ENCODE measurements at regions not wholly inside any gene's neighbourhood (a gene's known extent, or its start where the extent isn't known, plus 50 kb on each side); places are given as distances from the start of the nearest gene placed in this dataset.

DNA sequence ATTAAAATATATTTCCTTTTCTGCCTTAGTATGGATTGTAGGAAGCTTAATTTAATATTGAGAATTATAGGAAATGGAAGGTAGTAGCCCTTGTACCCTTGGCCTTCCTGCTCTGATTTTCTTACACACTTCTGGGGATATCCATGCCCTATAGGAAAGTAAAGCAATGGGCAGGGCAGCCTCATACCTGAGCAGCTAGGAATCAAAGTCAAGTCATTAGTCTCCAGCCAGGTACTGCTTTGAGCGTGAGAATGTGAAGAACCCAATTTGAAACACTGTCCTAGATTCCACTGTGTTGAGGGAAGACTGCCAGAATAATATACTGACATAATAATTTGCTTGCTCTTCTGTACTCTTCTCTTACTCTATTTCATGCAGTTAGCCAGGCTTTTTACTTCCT is 51.0 kb upstream of the L3MBTL3 start:
- DNase-seq (ENCODE audit: low spot score), result no peak

DNA sequence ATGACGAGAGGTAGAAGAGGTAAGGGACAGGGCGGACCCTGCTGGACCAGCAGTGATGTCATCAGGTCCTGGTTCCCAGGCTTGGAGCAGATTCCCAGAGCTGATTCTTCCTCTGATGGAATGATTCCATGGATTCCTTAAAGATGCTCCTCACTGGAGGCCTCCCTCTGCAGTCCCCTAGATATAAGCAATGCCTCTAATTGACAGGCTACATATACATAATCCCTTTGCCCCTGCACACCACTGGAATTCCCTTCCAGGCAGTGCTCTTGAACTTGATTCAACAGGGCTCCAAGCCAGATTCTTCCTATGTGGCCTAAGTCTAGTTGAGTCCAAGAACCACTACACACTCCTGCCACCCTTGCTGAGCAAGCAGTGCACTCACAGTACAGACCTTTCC is 52.3 kb upstream of the L3MBTL3 start:
- DNase-seq (ENCODE audit: low spot score), result no peak

DNA sequence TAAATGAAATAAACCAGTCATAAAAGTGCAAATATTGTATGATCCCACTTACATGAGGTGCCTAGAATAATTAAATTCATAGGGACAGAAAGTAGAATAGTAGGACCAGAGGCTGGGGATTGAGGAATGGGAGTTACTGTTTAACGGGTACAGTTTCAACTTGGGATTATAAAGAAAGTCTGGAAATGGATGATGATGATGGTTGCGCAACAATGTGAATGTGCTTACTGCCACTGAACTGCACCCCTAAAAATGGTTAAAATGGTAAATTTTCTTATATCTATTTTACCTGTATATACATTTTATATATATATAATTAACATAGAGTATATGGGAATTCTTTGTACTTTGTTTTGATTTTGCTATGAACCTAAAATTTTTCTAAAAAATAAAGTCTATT is 53.3 kb upstream of the L3MBTL3 start:
- DNase-seq (ENCODE audit: low spot score), result no peak

DNA sequence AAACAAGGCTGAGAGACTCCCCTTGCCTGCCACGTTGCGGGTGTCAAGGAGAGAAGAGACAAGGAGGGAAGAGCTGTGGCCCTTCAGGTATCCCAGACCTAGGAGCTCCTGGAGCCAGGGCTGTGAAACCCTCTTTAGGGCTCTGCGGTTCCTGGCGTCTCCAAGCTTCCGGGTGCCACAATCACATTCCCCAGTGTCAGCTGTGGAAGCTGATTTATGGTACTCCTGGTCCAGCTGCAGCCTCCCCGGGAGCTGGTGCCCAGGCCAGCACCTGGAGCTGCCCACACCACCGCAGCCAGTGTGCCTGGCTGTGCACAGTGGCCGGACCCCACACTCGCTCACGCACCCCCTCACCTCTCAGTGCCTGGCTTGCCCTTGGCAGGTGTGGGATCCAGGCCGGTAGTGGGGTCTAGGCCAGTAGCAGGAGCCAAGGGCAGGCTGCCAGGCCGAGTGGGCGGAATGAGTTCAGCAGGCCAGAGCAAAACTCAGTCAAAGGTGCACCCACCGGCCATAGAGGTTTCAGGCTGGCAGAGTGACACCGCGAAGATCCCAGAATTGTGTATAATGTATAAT is 58.9 kb upstream of the L3MBTL3 start:
- DNase-seq (ENCODE audit: low spot score), result no peak

DNA sequence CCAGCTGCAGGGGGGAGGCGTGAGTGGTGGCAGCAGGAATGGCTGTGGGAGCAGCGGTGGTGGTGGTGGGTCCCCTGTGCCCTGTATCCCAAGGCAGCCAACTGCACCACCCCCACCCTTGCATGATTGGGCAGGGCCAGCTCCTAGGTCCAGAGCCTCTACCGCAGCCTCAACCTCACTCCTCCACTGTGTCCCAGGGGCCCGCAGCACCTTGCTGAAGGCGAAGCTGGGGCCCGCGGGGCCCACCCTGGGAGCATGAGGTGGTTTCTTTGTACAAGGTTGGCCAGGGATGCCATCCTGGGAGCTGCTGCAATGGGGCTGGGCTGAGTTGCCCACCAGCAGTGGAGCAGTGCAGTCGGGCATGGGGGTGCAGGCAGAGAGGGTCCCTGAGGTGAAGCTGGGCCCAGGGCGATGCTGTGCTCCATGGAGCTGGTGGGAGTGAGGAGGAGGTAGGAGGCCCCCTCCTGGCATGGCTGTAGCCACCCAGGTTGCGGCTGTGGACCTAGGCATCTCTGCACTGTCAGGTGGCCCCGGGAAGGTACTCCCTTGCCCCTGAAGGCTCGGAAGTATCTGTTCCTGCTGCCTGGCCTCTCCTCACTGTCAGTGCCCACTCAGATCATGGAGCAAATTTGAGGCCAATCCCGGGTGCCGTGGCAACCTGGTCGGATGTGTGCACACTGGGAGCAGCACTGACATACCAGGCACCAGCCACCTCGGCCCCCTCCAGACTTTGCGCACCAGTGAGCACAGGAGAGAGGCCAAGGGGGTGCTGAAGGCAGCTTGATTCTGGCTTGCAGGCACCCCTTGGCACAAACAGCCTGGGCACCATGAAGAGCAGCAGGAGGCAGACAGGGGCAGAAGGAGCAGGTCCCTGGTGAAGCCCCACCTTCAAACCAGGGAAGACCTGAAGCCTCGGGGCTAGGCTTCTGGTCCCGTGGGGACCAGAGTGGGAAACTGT is 60.2 kb upstream of the L3MBTL3 start:
- no peak for DNase-seq (ENCODE audit: low spot score)

DNA sequence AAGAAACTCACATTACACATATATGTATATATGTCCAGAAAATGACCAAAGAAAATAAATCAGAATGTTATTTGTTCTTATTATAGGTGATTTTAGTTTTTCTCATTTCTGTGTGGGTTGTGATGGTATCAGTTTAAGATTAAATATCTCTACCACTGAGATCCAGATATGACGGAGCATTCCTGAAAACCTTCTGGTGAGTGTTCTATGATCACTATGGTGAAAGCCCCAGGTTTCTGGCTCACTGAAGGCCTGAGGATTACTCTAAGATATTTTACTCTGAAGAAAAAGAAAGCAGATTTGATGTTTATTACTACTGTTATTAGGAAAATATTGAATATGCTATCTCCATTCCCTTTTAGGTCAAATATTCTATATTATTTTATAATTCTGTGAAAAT is 62.8 kb upstream of the L3MBTL3 start:
- no peak for DNase-seq (ENCODE audit: low spot score)

DNA sequence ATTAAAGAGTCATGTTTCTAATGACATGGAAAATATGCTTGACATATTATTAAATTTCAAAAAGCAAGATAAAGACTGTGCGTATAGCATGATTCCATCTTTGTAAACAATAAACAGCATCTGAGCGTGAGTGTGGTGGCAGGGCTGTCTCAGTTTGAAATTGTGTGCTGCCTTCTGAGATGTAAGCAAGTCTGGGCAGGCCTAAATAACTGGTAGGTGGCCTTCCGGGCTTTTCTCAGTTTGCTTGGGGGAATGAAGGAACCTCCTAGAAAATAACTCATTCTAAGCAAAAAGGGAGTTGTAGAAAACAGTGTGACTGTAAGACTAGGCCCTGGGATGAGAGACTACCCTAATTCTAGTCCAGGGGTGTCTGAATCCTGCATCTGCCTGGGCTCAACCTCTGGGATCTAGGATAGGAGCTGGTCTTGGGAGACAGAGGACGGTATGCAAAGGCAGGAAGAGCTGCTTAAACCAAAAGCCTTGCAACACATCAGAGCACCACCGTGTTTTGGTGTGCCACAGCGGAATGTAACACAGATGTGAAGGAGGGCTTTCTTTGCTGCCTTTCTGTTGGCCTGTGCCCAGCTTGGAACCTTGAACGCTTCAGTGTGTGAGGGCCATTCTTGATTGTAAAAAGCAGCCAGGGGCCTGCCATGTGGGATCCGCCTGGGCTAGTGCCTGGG is 63.5 kb upstream of the L3MBTL3 start:
- no peak for DNase-seq (ENCODE audit: low spot score)

DNA sequence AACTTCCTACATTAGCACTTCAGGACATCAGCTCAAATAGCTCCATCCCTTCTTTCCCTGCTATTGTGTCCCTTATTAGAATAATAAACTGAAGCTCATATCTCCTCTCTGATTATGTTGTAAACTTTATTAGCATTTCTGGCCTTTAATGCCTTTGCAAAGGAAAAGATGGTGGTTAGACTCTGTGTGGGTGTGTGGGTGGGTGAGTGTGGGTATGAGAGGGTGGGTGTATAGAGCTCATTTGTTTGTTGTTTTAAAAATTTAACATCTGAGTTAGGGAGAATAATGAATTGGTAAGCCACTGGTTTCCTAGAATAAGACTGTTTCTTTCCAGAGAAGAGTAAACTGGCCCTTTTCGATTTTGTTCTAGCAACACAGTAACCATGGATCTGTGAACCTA is 70.6 kb upstream of the L3MBTL3 start:
- DNase-seq (ENCODE audit: low spot score), result no peak

DNA sequence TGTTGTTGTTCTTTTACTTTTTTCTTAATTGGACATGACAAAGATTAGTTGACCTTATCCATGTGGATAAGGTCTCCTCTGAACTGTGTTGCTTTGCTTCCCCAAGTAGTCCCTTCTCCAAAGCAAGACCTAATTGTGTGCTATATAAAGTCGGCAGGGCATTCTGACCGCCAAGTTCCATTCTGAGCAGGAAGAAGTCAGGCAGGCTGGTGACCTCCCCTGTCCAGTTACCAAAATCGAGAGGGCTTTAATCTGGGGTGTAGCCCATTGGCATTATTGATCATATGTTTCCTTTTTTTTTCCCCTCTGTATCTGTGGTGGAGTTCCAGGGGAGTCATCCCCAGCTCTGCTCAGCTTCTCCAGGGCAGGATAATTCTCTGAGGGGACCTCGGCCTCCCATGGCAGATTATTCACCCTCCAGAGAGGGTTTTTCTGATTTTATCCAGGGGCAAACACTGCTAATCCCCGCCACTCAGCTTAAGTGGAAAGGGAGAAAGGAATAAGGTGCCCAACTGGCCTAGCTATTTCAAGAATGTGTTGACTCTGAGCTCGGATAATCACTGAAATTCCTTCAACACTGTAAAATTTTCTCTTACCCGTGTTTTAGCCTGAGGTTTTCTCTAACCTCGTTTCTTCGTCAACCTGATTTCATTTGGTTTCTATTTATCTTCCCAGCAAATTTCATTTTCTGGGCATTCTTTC is 71.8 kb upstream of the L3MBTL3 start:
- no peak for DNase-seq (ENCODE audit: low spot score)

DNA sequence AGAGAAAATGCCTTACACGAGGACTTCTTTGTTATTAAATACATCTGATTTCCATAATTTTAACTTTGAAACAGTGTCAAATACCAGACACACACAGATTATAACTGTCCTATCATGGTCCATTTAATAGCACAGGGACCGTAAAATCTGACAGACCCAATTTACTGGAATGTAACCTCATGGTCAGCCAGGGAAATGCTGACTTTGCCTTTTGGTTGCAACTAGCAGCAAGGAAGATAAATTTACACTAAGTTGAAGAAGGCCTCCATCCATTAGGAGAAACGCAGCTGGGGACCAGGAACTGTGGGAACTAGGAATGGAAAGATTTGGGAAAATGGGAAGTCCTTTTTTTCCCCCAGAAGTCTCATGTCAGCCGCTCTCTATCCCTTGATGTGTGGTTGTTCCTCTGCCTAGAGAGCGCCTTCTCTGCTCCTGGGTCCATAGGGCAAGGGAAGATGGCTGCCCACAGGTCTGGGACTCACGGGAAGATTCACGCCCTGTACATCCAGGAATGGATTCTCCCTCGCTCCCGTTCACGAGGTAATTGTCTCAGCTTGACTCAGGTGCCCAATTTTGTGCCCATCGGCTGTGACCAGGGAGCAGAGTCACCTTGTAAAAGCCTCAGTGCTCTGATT is 74.6 kb upstream of the L3MBTL3 start:
- no peak for DNase-seq (ENCODE audit: low spot score)

DNA sequence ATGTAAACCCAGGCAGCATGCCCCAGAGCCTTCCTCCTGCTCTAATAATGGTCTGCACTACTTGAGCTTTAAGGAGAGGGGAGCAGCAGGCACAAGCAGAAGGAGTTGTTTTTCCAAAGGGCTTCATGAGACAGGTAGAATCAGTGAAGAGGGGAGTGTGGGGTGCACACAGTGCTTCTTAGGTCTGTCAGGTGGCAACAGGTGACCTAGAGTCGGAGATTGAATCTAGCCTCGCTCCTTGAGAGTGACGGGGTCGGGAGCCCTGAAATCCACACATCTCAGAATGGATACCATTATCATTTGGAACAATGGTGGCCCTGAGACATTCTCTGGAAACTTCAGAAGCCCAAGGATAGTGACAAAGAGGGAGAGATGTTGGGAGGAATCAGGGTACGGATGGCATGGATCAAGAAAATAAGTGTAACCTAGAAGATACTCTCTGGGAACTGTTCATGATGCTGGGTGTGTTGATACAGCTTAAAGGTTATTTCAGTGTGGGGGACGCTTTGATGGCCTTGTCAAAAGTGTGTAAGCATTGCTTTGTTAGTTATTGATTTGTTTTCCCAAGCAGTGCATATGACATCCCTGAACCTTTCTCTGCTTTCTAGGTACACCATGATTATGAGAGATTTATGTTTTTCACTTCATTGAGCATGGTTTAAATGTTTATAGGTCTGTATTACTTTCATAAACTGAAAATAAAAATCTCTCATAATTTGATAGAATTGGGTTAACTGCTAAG is 77.8 kb upstream of the L3MBTL3 start:
- no peak for DNase-seq (ENCODE audit: low spot score)

DNA sequence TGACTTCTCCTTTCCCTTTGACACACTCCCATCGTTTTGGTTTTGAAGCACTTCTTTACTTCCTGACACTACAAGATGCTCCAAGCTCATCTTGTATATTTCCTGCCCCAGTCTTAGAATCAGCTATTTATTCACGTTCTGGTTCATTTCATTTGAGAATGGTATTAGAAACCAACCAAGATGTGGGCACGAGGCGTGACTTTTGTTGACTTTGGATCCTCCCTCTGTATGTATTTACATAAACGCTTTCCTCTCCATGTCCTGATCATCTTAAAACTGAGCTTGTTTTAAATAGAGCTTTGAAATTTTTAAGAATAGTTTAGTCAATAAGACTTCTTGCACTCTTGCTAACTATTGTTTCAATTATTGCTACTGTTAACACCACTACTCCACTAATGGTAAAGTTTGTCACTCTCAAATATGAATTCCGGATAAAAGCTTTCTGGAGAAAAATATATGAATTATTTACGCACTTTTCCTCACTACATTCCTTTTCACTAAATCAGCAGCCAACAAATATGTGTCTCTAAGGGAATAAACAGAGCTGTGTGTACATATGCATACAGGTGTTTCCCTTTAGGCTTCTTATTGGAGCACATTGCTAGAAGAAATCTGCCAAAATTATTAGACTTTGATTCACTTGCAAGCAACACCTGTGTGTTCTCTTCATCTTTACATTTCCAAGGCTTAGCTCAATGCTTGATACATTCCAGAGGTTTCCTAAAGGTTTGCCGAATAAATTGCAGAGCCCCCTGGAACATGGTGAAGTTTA is 77.3 kb upstream of the TMEM244 start:
- no peak for DNase-seq (ENCODE audit: low spot score)

DNA sequence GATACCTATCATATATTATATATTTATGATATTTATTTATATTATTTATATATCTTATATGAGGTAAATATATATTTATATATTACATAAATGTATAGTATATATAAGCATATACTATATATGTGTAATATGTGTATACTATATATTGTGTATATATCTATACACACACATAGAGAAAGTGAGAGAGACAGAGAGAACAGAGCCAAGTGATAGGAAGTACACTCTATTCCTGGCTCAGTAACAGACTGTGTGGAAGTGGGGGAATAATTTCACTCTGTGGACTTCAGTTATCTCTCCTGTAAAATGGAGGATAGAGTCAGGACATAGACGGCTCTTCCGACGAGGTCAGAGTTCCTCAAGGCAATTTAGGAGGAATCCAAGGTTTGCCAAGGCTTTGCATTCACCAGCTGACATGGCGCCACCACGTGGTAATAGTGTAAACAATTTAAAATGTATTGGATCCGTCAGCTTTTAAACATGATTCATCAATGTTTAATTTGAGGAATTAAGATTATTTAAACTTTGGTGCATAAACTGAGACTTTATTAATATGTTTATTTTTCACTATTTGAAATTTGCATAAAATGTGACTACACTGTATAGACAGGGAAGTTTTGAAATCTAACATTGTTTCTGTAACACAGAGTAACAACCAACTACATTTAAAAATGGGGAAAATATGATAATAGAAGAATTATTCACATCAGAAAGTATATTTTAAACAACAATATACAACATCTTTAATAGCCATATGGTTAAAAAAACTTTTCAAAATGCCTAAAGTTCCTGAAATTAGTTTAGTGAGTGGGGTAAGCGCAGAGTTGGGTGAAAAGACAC is 75.4 kb upstream of the TMEM244 start:
- peak; percentile 63 for DNase-seq (ENCODE audit: low spot score)

DNA sequence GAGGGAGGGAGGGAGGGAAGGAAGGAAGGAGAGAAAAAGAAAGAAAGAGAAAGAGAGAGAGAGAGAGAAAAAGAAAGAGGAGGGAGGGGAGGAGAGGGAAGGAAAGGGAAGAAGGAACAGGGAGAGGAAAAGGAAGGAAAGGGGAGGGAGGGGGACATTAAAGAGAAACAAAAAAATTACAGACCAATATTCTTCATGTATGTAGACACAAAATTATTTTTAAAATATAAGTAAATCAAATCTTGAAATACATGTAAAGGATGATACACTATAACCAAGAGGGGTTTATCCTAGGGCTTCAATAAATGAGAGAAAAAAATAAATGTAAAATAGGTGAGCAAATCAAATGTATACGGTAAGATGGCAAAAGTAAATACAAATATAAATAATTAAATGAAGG is 71.2 kb upstream of the TMEM244 start:
- no peak for DNase-seq (ENCODE audit: low spot score)

DNA sequence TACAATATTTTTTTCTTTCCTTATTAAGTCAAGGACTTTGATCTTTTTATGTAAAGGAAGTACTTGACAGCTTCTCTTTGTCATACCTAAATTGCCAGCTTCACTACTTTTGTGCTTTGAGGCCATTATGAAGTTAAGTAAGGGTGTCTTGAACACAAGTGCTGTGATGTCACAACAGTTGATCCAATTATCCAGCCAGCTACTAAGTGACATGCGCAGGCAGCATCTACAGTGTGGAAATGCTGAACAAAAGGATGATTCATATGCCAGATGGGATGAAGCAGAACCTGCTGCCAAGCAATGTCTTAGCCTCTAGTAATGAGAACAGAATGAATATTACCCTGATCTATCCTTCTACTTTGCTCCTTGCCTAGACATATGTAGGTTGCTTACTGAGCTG is 68.3 kb upstream of the TMEM244 start:
- no peak for DNase-seq (ENCODE audit: low spot score)

DNA sequence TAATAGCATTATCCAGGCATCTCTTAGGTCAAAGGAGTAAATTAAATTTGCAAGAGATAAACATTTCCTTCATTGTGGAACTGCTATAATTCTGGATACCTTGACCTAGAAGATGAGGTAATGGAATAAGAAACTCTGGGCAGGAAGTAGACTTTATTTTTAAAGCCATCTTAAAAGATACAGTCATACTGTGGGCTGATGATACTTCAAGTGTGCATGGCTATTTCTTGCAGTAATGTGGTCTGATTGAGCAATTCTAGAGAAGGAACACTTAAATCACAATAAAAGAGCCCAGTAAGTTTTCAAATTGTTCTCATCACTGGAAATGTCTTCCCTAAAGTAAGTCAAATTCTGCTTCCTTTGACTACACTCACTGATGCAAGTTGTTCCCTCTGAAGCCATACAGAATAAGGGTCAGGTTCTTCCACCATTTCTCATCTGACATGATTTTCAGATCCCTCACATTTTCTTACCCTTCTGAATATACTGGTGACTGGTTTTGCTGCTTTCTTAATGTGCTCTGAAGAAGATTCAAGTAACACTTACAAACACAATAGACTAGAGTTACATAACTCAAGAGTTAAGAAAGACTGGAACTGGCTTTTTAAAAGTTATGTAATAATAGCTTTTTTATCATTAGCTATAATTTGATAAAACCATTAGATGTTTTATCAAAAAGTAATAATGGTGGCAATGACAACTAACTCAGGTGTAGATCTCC is 62.6 kb upstream of the TMEM244 start:
- no peak for DNase-seq (ENCODE audit: low spot score)

DNA sequence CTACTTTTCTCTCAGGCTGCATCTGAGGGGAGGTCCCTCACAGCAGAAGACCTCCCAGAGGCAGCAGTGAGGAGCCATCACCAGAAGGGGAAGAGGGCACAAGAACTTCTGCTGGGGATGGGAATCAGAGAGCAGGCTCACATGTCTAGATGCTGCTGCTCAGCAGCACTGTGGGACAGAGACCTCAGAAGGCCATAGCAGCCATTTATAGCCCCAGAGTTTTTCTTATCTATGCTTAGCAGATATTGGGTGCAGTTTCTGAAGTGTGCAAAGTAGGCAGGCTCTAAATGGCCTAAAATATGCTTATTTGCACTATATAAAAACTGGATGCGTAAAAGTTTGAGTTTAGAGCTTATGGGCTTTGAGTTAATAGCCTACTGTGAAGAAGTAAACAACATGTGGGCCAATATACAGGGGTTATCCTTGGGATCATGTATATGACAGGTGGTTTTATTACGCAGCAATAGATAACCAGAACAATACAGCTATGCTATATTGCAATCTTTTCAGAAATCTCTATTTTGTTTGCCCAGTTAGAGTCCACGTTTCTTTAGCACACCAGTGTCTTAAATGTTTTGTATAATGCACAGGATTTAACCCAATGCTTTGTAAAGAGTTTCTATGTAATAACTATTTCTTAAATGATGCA is 60.2 kb upstream of the TMEM244 start:
- peak; percentile 9 for DNase-seq (ENCODE audit: low spot score)

DNA sequence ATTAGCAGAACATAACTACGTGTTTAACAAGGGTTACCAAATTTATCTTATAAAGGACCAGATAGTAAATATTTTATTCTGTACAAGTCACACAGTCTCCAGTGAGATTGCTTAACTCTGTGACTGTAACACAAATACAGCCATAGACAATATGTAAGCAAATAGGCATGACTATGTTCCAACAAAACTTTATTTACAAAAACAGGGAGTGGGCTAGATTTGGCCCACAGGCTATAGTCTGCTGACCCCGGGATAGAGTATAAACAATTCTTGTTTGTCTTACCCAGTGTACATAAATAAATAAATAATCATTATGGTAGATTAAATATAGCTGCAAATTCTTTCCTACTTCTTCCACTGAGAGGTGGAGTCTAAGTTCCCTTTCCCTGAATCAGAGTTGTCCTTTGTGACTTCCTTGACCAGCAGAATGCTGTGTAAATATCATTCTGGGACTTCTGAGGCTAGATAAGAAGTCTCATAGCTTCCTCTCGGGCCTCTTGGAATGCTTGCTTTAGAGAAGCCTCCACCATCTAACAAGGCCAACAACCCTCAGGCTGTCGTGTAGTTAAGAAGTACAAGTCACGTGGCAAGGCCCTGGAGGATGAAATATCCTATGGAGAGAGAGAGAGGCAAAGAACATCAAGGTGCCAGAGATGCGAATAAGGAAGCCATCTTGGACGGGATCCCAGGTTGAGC is 59.1 kb upstream of the TMEM244 start:
- no peak for DNase-seq (ENCODE audit: low spot score)

Data from hematopoietic multipotent progenitor cell treated with erythropoietin and hydrocortisone succinate and interleukin-3 and kit ligand, for 17 days (in vitro differentiated cells).